Activated CD8-positive, alpha-beta T cell treated with anti-CD3 and anti-CD28 coated beads, Interleukin-2, amount 10 ng/mL, durations not matched to agents 7 days and 5 days (primary cell): ENCODE measurements at regions not wholly inside any gene's neighbourhood (a gene's known extent, or its start where the extent isn't known, plus 50 kb on each side); places are given as distances from the start of the nearest gene placed in this dataset.
A peak's percentile ranks its signal among the peaks of the same experiment; 100 is the strongest.
"Not testable (repeated sequence)": the region's sequence is repeated elsewhere in the genome, so short reads cannot be mapped to it uniquely, and the experiment has no call there.

Source experiments
- ATAC-seq: fragments of 150-1000 bp; cut with Tn5 transposase; one replicate; pipeline ENCODE4 v1.10.0; 2021; ENCODE audit warnings: moderate library complexity
- CTCF ChIA-PET: fragments of 350-600 bp; sonication (Branson Sonifier 250); formaldehyde crosslinking; loops from one replicate; lab custom pipeline; 2021; ENCODE audit warnings: antibody characterized with exemption; lab: Charles Lee
- POLR2A ChIA-PET: fragments of 350-600 bp; sonication (Branson Sonifier 250); formaldehyde crosslinking; loops from one replicate; lab custom pipeline; 2021; ENCODE audit warnings: antibody characterized with exemption; lab: Charles Lee
- DNase-seq: peaks from one replicate; pipeline ENCODE4 v3.0.0-alpha.2; 2020
- H3K27ac Mint-ChIP-seq: one replicate; pipeline ENCODE4 v1.8.0; 2021; ENCODE audit warnings: mild to moderate bottlenecking, mixed read lengths
- H3K27me3 Mint-ChIP-seq: one replicate; pipeline ENCODE4 v1.8.0; 2021; ENCODE audit warnings: low read depth, mixed read lengths
- H3K36me3 Mint-ChIP-seq: one replicate; pipeline ENCODE4 v1.8.0; 2021; ENCODE audit warnings: low read depth, mixed read lengths
- H3K4me1 Mint-ChIP-seq: one replicate; pipeline ENCODE4 v1.8.0; 2021; ENCODE audit warnings: low read depth, mixed read lengths
- H3K4me3 Mint-ChIP-seq: one replicate; pipeline ENCODE4 v1.8.0; 2021; ENCODE audit warnings: mild to moderate bottlenecking, mixed read lengths
- H3K9me3 Mint-ChIP-seq: one replicate; pipeline ENCODE4 v1.8.0; 2022; ENCODE audit warnings: mixed read lengths; ENCODE audit not compliant: insufficient read depth

- Mint-ChIP-seq H3K4me3 (peak overlapping the region; percentile 52), H3K27ac (peak overlapping the region; percentile 71)
These were observed 143.1 kb downstream of the CDH26 start for GRCh38 chr20:60101201-60101890.

GRCh38 chr20:60101891-60102281 is 143.7 kb downstream of the CDH26 start:
- ChIA-PET CTCF (interaction anchor here (0.6 kb wide), 1 partner anchor 21 kb away, joined by 3 read pairs; no protein-coding TSS in a partner anchor), POLR2A (no interaction called here)
- Mint-ChIP-seq H3K9me3 (peaks cover 4% of the 10 kb centered on the region), H3K36me3 (no peaks in the 10 kb centered on the region), H3K4me1 (peaks cover 37% of the 10 kb centered on the region), H3K27me3 (peaks cover 11% of the 10 kb centered on the region), H3K4me3 (peak overlapping the region; percentile 6), H3K27ac (peak overlapping the region; percentile 47)
- no peak for ATAC-seq
- DNase-seq: no peak

More at GRCh38 chr20:60101201-60101890, 143.1 kb downstream of the CDH26 start:
- ChIA-PET CTCF (no interaction called here), POLR2A (no interaction called here)
- ATAC-seq: no peak
- Mint-ChIP-seq H3K27me3 (peaks cover 11% of the 10 kb centered on the region), H3K4me1 (peaks cover 37% of the 10 kb centered on the region), H3K9me3 (peaks cover 4% of the 10 kb centered on the region), H3K36me3 (no peaks in the 10 kb centered on the region)
- DNase-seq: no peak

- peaks cover 4% of the 10 kb centered on the region for H3K9me3 Mint-ChIP-seq
- H3K27ac Mint-ChIP-seq: no peak overlapping the region
- no peaks in the 10 kb centered on the region for H3K36me3 Mint-ChIP-seq
- H3K4me1 Mint-ChIP-seq: peaks cover 36% of the 10 kb centered on the region
- peaks cover 10% of the 10 kb centered on the region for H3K27me3 Mint-ChIP-seq
- ChIA-PET POLR2A (no interaction called here), CTCF (interaction anchor here (0.6 kb wide), 1 partner anchor 20 kb away, joined by 3 read pairs; no protein-coding TSS in a partner anchor)
- ATAC-seq (no peak), DNase-seq (no peak)
- H3K4me3 Mint-ChIP-seq: no peak overlapping the region
These were observed 144.5 kb downstream of the CDH26 start for GRCh38 chr20:60102665-60103210.

GRCh38 chr20:60104993-60105803 is 147.0 kb downstream of the CDH26 start:
- Mint-ChIP-seq H3K4me3 (no peak overlapping the region), H3K36me3 (no peaks in the 10 kb centered on the region), H3K27me3 (no peaks in the 10 kb centered on the region), H3K9me3 (no peaks in the 10 kb centered on the region), H3K4me1 (peaks cover 32% of the 10 kb centered on the region), H3K27ac (no peak overlapping the region)
- ChIA-PET POLR2A (no interaction called here), CTCF (no interaction called here)
- DNase-seq (no peak), ATAC-seq (no peak)

- POLR2A ChIA-PET, H3K36me3 Mint-ChIP-seq, CTCF ChIA-PET, H3K4me3 Mint-ChIP-seq, H3K27ac Mint-ChIP-seq, ATAC-seq, H3K9me3 Mint-ChIP-seq, H3K27me3 Mint-ChIP-seq, DNase-seq: not testable (repeated sequence)
- peaks cover 23% of the 10 kb centered on the region for H3K4me1 Mint-ChIP-seq
These were observed 148.0 kb downstream of the CDH26 start for GRCh38 chr20:60106186-60106585.

GRCh38 chr20:60107621-60108390 is 149.6 kb downstream of the CDH26 start:
- no peak overlapping the region for H3K4me3 Mint-ChIP-seq
- POLR2A ChIA-PET: interaction anchor here (1.2 kb wide), 1 partner anchor 11 kb away, joined by 3 read pairs; no protein-coding TSS in a partner anchor
- ATAC-seq (no peak), DNase-seq (no peak)
- no peak overlapping the region for H3K27ac Mint-ChIP-seq
- no peaks in the 10 kb centered on the region for H3K9me3 Mint-ChIP-seq
- H3K27me3 Mint-ChIP-seq: no peaks in the 10 kb centered on the region
- H3K4me1 Mint-ChIP-seq: peaks cover 12% of the 10 kb centered on the region
- CTCF ChIA-PET: no interaction called here
- H3K36me3 Mint-ChIP-seq: no peaks in the 10 kb centered on the region

GRCh38 chr20:60108397-60108796 is 150.2 kb downstream of the CDH26 start:
- POLR2A ChIA-PET: no interaction called here
- ATAC-seq (no peak), DNase-seq (no peak)
- Mint-ChIP-seq H3K27ac (no peak overlapping the region), H3K36me3 (no peaks in the 10 kb centered on the region), H3K4me1 (peaks cover 15% of the 10 kb centered on the region), H3K4me3 (no peak overlapping the region), H3K9me3 (no peaks in the 10 kb centered on the region), H3K27me3 (no peaks in the 10 kb centered on the region)
- CTCF ChIA-PET: no interaction called here

GRCh38 chr20:60113024-60113724 is 155.0 kb downstream of the CDH26 start:
- Mint-ChIP-seq H3K9me3 (no peaks in the 10 kb centered on the region), H3K27ac (peak overlapping the region; percentile 16), H3K4me1 (peaks cover 7% of the 10 kb centered on the region), H3K36me3 (no peaks in the 10 kb centered on the region), H3K27me3 (peaks cover 9% of the 10 kb centered on the region), H3K4me3 (no peak overlapping the region)
- ChIA-PET CTCF (no interaction called here), POLR2A (no interaction called here)
- no peak for ATAC-seq
- DNase-seq: no peak

- Mint-ChIP-seq H3K4me1 (peaks cover 7% of the 10 kb centered on the region), H3K4me3 (no peak overlapping the region), H3K36me3 (no peaks in the 10 kb centered on the region), H3K9me3 (no peaks in the 10 kb centered on the region), H3K27ac (no peak overlapping the region), H3K27me3 (peaks cover 9% of the 10 kb centered on the region)
- ATAC-seq (no peak), DNase-seq (no peak)
- ChIA-PET CTCF (no interaction called here), POLR2A (no interaction called here)
These were observed 155.5 kb downstream of the CDH26 start for GRCh38 chr20:60113771-60114170.

GRCh38 chr20:60115451-60115850 is 157.2 kb downstream of the CDH26 start:
- Mint-ChIP-seq H3K27me3 (peaks cover 9% of the 10 kb centered on the region), H3K9me3 (no peaks in the 10 kb centered on the region), H3K36me3 (no peaks in the 10 kb centered on the region), H3K4me3 (no peak overlapping the region), H3K27ac (no peak overlapping the region), H3K4me1 (peaks cover 7% of the 10 kb centered on the region)
- DNase-seq (no peak), ATAC-seq (no peak)
- CTCF ChIA-PET: no interaction called here
- POLR2A ChIA-PET: no interaction called here
